ENCODE measurements at regions not wholly inside any gene's neighbourhood (a gene's known extent, or its start where the extent isn't known, plus 50 kb on each side); places are given as distances from the start of the nearest gene placed in this dataset.

DNA sequence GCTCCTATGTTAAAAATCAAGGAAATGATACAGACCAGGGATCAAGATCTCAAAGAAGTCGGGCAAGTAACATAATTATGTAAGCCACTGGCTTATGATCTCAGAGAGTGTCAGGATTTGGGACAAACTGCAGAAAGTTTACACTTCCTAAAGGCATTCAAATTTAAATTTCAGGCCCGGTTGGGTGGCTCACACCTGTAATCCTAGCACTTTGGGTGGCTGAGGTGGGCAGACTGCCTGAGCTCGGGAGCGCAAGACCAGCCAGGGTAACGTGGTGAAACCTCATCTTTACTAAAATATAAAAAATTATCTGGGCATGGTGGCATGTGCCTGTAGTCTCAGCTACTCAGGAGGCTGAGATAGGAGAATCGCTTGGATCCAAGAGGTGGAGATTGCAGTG is 124.4 kb upstream of the UBE2E2 start:
- Histone ChIP-seq H3K79me2 (ENCODE audit: insufficient read depth, low read length) (no peaks in the 10 kb centered on the region), H3F3A (ENCODE audit: insufficient read depth) (no peaks in the 10 kb centered on the region), H3K9ac (ENCODE audit: low read length) (no peak overlapping the region), H3K27ac (ENCODE audit: low read depth, low read length) (no peak overlapping the region), H4K20me1 (ENCODE audit: low read depth, low read length) (no peaks in the 10 kb centered on the region), H2AFZ (ENCODE audit: low read depth, low read length, severe bottlenecking) (no peak overlapping the region), H3K9me2 (replicated peaks; ENCODE audit: insufficient read depth, low read length) (no peaks in the 10 kb centered on the region), H3K27me3 (ENCODE audit: low read length) (no peaks in the 10 kb centered on the region), H3K9me3 (ENCODE audit: insufficient read depth, low read length) (no peaks in the 10 kb centered on the region), H3K36me3 (ENCODE audit: low read length) (no peaks in the 10 kb centered on the region), H3K4me3 (ENCODE audit: insufficient read depth, low read length, poor library complexity, severe bottlenecking) (no peak overlapping the region), H3K4me2 (ENCODE audit: low read depth, low read length, poor library complexity, severe bottlenecking) (no peak overlapping the region)
- TF ChIP-seq, protein P1, sequence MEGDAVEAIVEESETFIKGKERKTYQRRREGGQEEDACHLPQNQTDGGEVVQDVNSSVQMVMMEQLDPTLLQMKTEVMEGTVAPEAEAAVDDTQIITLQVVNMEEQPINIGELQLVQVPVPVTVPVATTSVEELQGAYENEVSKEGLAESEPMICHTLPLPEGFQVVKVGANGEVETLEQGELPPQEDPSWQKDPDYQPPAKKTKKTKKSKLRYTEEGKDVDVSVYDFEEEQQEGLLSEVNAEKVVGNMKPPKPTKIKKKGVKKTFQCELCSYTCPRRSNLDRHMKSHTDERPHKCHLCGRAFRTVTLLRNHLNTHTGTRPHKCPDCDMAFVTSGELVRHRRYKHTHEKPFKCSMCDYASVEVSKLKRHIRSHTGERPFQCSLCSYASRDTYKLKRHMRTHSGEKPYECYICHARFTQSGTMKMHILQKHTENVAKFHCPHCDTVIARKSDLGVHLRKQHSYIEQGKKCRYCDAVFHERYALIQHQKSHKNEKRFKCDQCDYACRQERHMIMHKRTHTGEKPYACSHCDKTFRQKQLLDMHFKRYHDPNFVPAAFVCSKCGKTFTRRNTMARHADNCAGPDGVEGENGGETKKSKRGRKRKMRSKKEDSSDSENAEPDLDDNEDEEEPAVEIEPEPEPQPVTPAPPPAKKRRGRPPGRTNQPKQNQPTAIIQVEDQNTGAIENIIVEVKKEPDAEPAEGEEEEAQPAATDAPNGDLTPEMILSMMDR (IDR thresholded peaks at IDR 0.05; ENCODE audit: insufficient read depth, low read length, poor library complexity, severe bottlenecking), result no peak
- no peak for TF ChIP-seq EZH2phosphoT487 (conservative IDR thresholded peaks at IDR 0.05; ENCODE audit: low read length)

DNA sequence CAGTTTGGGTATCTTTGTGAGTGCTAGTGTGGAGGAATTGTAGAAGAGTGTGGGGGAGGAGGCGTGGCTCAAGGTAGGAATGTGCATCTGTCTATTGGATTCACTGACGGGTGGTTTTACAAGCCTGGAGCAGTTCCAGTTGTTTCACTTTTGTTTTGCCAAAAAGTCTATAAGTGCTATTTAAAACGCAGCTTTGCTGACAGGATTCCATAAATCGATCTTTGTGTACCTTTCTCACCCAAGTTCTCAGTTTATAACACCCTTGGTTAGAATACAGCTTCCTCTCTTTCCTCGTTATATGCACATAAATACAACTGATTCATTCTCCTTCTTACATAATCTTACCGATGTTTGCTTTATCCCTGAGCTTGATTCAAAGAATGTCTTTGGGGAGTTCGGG is 123.2 kb upstream of the UBE2E2 start:
- H3K9me2 ChIP-seq (replicated peaks; ENCODE audit: insufficient read depth, low read length), result no peaks in the 10 kb centered on the region
- no peak overlapping the region for H3K4me2 ChIP-seq (ENCODE audit: low read depth, low read length, poor library complexity, severe bottlenecking)
- no peak for TF ChIP-seq EZH2phosphoT487 (conservative IDR thresholded peaks at IDR 0.05; ENCODE audit: low read length)
- TF ChIP-seq, protein P1 (IDR thresholded peaks at IDR 0.05; ENCODE audit: insufficient read depth, low read length, poor library complexity, severe bottlenecking), result no peak
- H4K20me1 ChIP-seq (ENCODE audit: low read depth, low read length), result no peaks in the 10 kb centered on the region
- H2AFZ ChIP-seq (ENCODE audit: low read depth, low read length, severe bottlenecking), result no peak overlapping the region
- no peaks in the 10 kb centered on the region for H3K79me2 ChIP-seq (ENCODE audit: insufficient read depth, low read length)
- no peaks in the 10 kb centered on the region for H3K36me3 ChIP-seq (ENCODE audit: low read length)
- no peaks in the 10 kb centered on the region for H3F3A ChIP-seq (ENCODE audit: insufficient read depth)
- H3K9ac ChIP-seq (ENCODE audit: low read length), result no peak overlapping the region
- no peaks in the 10 kb centered on the region for H3K27me3 ChIP-seq (ENCODE audit: low read length)
- H3K4me3 ChIP-seq (ENCODE audit: insufficient read depth, low read length, poor library complexity, severe bottlenecking), result no peak overlapping the region
- H3K27ac ChIP-seq (ENCODE audit: low read depth, low read length), result no peak overlapping the region
- no peaks in the 10 kb centered on the region for H3K9me3 ChIP-seq (ENCODE audit: insufficient read depth, low read length)

GRCh38 chr3:23083701-23084100 is 119.4 kb upstream of the UBE2E2 start:
- H3K79me2 ChIP-seq (ENCODE audit: insufficient read depth, low read length), result no peaks in the 10 kb centered on the region
- H3K27me3 ChIP-seq (ENCODE audit: low read length), result no peaks in the 10 kb centered on the region
- no peak overlapping the region for H3K4me3 ChIP-seq (ENCODE audit: insufficient read depth, low read length, poor library complexity, severe bottlenecking)
- H3K36me3 ChIP-seq (ENCODE audit: low read length), result no peaks in the 10 kb centered on the region
- H3K27ac ChIP-seq (ENCODE audit: low read depth, low read length), result no peak overlapping the region
- H3K9me3 ChIP-seq (ENCODE audit: insufficient read depth, low read length), result no peaks in the 10 kb centered on the region
- TF ChIP-seq, protein P1 (IDR thresholded peaks at IDR 0.05; ENCODE audit: insufficient read depth, low read length, poor library complexity, severe bottlenecking), result no peak
- TF ChIP-seq EZH2phosphoT487 (conservative IDR thresholded peaks at IDR 0.05; ENCODE audit: low read length), result no peak
- H3K4me2 ChIP-seq (ENCODE audit: low read depth, low read length, poor library complexity, severe bottlenecking), result no peak overlapping the region
- H3K9ac ChIP-seq (ENCODE audit: low read length), result no peak overlapping the region
- no peaks in the 10 kb centered on the region for H3F3A ChIP-seq (ENCODE audit: insufficient read depth)
- no peak overlapping the region for H2AFZ ChIP-seq (ENCODE audit: low read depth, low read length, severe bottlenecking)
- H4K20me1 ChIP-seq (ENCODE audit: low read depth, low read length), result no peaks in the 10 kb centered on the region
- no peaks in the 10 kb centered on the region for H3K9me2 ChIP-seq (replicated peaks; ENCODE audit: insufficient read depth, low read length)
